ENCODE measurements at regions not wholly inside any gene's neighbourhood (a gene's known extent, or its start where the extent isn't known, plus 50 kb on each side); places are given as distances from the start of the nearest gene placed in this dataset.

DNA sequence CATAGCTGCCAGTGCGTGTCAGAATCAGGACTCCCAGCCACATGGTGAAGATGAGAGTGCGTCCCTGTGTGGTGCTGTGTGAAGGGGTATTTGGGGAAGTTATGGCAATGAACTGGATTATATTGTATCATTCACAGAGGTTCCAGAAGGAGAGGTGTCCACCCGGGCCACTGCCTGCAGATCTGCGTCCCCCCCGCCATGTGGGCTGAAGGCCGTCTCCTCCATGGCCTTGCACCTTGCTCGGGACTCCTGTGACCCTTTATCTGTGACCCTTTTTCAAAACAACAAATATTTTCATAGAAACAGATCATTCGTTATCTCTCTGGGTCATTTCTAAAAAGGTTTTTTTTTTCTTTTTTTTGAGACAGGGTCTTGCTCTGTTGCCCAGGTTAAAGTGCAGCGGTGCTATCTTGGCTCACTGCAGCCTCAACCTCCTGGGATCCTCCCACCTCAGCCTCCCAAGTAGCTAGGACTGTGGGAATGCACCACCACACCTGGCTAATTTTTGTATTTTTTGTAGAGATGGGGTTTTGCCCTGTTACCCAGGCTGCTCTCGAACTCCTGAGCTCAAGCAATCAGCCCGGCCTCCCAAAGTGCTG is 120.2 kb upstream of the ERRFI1 start:
- DNase-seq (ENCODE audit: low spot score) (no peak), FAIRE-seq (no peak)

DNA sequence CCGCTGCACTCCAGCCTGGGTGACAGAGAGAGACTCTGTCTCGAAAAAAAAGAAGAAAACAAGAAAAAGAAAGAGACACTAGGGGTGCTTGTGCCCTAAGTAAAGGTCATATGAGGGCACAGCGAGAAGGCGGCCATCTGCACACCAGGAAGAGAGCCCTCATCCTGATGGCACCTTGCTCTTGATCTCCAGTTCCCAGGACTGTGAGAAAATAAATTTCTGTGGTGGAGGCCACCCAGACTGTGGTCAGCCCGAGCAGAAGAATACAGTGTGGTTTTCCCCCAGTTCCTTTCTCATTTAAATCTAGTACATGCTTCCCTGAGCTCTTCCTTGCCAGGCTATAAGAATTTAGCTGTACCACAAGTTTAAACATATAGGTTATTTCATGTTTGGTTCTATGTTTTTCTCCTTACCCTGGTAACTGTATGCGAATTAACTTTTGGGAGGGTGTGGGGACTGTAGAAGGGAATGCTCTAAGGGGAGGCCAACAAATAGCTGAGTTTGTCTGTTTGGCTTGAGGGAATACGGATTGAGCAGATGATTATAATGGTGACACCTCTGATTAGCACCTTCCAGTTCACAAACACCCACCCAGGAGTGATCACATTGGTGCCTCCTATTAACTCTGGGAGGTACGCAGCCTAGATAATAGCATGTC is 119.6 kb upstream of the ERRFI1 start:
- FAIRE-seq (peak; percentile 73), DNase-seq (ENCODE audit: low spot score) (peak; percentile 49)

DNA sequence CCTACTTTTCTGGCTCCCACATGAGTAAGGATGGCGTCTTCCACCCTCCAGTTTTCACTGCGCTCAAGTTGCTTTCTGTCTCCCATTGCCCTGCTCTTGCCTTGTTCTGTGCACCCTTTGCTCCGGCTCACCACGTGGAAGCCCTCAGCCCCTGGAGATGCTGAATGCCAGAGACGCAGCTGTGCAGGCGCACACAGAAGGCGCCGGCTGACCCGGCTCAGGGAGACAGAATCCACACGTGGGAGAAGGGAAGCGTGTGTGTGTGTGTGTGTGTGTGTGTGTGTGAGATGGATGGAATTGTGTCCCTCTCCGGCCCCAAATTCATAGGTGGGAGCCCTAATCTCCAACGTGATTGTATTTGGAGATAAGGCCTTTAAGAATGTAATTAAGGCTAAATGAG is 118.2 kb upstream of the ERRFI1 start:
- FAIRE-seq: no peak
- DNase-seq (ENCODE audit: low spot score): no peak

DNA sequence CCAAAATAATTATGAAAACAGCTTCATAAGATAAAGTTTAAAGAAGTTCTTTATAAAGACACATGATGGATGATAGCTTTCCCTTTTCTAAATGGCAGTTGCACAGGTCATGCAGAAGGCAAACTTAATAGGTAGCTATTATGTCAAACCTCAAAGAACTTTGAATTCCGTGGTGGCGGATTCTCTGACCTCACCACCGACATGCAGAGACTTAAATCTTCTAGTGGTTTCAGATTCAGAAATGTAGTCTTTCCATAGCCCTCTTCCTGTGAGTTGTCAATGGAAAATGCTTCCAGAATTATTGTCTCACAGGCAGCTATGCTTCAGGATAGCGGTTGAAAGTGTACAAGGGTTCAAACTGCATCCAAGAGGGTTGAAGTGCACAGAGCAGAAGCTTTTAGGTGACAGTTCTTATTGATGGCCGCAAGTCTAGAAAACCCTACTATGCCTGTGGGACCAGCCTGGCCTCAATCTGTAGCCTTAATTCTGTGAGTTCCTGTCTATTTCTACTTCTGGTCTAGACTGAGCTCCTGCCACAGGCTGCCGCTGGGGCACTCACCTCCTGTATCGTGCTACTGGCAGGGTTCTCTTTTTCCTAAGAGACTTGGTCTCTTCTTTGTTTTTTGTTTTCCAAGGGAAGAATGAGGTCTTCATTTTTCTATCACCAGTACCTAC is 117.0 kb upstream of the ERRFI1 start:
- DNase-seq (ENCODE audit: low spot score) (peak; percentile 78), FAIRE-seq (peak; percentile 89)

DNA sequence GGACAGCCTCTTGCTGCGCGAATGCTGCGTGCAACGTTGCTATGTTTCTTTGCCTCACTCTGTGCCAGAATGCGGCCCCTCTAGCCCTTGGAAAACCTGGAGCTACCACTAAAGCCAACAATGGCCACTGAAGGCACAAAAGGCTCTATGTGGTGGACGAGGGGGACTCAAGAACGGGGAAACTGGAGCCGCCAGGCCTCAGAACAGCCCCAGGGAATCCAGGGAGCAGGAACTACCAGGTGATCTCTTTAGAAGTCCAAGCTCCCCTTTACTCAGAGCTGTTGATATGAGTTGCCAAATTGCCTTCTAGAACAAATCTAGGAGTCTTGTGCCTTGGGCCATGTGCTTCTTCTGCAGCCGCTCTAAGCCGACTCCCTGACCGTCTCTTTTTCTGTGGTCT is 113.8 kb upstream of the ERRFI1 start:
- DNase-seq (ENCODE audit: low spot score) (no peak), FAIRE-seq (no peak)

DNA sequence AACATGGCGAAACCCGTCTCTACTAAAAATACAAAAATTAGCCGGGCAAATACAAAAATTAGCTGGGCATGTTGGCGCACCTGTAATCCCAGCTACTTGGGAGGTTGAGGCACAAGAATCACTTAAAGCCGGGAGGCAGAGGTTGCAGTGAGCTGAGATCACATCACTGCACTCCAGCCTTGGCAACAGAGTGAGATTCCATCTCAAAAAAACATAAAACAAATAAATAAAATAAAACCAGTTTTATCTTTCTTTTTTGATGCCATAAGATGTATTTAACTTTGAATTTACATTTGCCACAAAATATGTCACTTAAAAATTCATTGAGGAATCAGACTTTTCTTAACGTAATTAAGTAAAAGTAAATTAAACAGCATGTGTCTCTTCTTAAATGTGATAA is 113.3 kb upstream of the ERRFI1 start:
- no peak for DNase-seq (ENCODE audit: low spot score)
- FAIRE-seq: no peak

DNA sequence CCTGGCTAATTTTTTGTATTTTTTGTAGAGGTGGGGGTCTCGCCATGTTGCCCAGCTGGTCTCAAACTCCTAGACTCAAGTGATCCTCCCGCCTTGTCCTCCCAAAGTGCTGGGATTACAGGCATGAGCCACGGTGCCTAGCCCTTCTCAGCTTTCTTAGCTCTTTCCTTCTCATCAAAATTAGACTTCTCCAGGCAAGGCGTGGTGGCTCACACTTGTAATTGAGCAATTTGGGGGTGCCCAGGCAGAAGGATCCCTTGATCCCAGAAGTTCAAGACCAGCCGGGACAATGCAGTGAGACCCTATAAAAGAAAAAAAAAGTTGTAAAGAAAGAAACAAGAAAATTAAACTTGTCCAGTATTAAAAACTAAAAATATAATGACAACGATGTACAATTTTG is 112.6 kb upstream of the ERRFI1 start:
- FAIRE-seq: no peak
- DNase-seq (ENCODE audit: low spot score): no peak

DNA sequence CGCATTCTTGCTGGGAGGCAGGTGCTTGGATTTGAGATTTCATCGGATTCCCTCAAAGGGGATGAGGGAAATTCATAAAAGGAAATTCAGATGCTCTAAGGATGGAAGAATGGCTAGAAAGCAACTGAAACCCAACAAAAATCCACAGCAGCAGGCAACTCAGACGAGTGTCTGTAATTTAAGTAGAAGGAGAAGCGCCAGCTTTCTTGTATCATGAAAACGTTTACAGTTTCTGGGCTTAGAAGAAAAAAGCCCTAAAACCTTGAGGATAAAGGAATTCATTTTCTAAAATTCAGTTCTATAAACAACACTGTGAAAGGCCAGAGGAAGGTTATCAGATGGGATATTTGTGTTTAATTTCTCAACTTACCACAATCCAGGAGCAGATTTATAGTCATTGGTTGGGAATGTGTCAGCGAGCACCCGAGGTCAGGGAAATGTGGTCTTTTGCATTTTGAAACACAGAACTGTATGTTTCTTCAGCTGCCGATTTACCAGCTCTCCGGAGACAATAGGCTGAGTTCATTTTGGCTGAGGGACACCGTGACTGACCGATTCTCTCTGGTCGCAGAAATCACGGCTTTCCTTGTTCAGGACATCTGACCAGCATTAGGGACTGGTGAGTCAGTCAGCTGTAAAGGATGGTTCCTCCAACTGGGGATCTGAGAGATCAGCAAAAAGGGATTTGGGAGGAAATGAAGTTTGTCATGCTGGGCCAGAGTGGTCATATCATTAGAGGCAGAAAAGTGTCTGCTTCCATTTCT is 111.6 kb upstream of the ERRFI1 start:
- FAIRE-seq: peak; percentile 94
- peak; percentile 90 for DNase-seq (ENCODE audit: low spot score)

DNA sequence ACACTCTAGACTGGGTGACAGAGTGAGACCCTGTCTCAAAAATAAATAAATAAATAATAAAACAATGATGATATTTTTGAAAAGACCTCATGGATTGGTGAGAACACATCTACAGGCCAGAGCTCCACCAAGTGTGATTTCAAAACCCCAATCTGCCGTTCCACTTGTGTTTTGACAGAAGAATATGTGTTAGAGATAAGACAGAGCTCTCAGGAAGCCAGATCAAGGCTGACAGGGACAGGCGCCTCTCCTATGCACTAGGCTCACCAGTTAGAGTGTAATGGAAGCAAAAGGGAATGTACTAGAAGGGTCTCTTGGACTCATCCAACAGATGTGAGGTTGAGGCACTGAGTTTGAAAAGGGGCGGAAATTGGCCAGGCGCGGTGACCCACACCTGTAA is 110.7 kb upstream of the ERRFI1 start:
- no peak for FAIRE-seq
- DNase-seq (ENCODE audit: low spot score): no peak

DNA sequence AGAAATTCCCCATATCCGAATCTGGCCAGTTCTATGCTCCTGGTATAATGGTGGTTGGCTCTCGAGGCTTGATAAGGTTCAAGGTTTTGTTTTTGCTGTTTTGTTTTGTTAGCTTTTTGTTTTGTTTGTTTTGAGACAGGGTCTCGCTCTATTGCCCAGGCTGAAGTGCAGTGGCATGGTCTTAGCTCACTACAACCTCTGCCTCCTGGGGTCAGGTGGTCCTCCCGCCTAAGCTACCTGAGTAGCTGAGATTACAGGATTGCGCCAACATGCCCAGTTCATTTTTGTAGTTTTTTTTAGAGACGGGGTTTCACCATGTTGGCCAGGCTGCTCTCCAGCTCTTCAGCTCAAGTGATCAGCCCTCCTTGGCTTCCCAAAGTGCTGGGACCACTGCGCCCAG is 109.1 kb upstream of the ERRFI1 start:
- FAIRE-seq (no peak), DNase-seq (ENCODE audit: low spot score) (no peak)

DNA sequence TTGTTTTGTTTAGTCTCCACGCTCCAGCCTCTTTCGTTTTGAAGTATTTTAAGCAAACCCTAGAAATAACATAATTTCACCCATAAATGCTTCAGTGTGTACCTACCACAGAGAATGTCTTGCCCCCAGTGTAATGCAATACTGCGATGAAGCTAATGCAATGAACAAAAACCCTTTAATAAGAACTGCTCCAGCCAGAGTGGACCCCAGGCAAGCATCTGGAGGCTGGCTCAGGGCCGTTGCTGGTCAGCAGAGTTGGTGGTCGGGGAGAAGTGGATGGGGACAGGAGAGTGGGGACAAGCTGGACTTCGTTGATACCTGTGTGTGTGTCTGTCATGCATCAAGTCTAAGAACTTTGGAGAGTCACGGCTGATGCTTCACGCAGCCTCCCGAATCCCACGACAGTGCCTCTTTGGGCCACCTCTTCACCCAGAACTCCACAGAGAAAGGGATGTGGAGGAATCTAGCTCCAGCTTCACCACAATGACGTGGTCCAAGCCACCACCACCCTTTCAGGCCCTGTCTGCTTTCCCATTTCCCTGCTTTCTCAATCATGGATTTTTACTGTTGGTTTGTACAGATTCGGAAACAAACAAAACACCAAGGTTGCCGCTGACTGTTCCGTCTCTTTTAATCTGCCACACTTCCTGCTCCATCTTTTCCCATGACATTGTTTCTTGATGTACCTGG is 108.6 kb upstream of the ERRFI1 start:
- no peak for DNase-seq (ENCODE audit: low spot score)
- no peak for FAIRE-seq

DNA sequence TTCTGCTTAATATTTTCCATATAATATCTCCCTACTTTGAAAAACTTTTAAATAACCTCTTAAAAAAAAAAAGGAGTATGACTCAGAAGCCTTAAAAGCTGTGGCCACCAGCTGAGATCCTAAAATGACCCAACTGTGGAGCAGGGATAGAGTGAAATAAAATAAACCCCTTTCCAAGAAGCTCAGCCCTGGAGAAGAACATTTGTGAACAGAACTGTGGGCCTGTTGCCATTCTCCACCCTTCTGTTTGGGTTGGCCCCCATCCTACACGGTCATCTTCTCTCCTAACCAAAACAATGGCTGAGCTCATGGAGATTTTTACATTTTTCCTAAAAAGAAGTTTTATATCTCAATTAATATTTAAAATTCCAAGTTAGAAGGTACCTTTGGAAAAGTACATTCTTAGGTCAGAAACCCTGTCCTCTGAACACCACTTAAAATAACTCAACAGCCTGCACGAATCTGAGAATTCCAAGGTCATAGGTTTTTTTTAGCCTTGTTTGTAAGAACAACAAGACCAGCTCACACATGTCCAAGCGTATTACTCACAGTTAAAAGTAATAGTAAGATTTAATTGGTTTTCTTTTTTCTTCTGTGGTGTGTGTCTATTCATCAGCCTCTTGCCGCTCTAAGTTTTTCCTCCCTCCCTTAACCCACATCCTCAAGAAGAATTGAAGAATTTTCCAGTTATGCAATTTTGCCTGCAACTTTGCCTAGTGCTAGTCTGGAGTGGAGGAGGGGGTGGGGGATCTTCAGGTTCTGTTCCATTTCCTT is 107.7 kb upstream of the ERRFI1 start:
- FAIRE-seq: peak; percentile 34
- DNase-seq (ENCODE audit: low spot score): peak; percentile 70

DNA sequence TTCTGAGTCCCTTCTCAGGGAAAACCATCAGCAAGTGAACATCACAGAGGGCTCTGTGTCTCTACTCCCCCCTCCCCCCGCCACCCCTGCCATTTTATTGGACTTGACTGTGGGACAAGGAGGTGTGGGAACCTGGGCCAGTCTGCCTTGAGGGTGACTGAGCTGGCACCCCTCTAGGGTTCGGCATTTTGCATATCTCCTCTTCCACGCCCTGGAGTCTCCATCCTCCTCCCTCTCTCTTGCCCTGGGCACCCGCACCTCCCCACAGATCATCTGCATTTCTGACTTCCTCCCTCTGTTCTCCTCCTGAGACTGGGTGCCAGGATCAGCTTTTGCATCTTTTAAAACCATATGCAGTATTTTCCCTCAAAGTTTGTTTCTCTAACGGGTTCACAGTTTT is 107.1 kb upstream of the ERRFI1 start:
- DNase-seq (ENCODE audit: low spot score): no peak
- no peak for FAIRE-seq

DNA sequence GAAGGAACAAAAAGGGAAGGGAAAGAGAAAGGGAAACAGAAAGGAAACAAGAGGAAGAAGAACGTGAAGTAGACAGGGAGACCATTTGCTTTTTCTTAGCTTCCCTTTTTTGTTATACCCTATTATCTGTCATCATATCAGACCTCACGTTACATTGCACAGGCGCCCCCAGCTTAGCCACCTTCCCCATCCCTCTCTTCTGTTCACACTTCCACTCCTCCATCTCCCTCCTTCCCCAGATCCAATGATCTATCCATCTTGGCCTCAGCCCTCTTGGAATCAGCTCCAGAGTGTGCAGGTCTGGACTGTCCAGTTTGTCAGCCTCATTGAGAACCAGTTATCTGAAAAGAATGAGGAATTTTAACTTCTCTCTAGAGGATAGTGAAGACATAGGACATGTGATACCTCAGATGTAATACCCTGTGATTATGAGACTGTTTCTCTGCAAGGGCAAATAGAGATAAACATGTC is 101.1 kb upstream of the ERRFI1 start:
- no peak for DNase-seq (ENCODE audit: low spot score)
- no peak for FAIRE-seq

DNA sequence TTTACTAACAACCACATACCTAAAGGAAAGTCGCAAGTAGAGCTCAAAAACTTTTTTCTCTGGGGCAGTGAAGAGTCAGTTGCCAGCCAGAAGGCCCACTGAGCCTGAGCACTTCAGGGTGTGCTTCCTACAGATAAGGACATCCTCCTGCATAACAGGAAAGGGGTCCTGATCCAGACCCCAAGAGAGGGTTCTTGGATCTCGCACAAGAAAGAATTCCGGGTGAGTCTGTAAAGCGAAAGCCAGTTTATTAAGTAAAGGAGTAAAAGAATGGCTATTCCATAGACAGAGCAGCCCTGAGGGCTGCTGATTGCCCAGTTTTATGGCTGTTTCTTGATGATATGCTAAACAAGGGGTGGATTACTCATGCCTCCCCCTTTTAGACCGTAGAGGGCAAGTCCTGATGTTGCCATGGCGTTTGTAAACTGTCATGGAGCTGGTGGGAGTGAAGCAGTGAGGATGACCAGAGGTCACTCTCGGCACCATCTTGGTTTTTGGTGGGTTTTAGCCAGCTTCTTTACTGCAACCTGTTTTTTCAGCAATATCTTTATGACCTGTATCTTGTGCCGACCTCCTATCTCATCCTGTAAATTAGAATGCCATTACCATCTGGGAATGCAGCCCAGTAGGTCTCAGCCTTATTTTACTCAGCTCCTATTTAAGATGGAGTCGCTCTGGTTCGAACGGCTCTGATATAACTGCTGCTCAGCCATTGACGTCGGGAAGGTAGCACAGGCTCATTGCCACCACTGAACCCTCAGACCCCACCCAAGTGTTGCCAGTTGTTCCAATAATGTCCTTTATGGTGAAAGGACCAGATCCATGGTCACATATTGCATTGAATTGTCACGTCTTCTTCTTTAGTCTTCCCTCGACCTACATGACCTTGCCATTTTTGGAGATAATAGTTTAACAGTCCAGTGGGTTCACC is 96.6 kb upstream of the ERRFI1 start:
- peak; percentile 51 for DNase-seq (ENCODE audit: low spot score)
- no peak for FAIRE-seq

DNA sequence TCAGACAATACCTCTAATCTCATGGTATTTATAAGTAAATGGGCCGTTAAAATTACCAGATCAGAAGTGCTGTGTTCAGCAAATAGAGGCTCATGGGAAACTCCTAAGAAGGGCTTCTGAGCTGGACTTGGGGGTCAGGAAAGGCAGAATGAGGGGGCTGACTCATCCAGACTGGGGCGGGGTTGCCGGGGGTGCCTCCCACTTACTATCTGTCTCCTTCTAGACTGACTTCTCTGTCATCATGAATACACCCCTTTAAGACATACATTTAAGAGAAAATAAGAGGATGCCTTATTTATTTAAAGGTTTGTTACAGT is 96.0 kb upstream of the ERRFI1 start:
- DNase-seq (ENCODE audit: low spot score) (peak; percentile 71), FAIRE-seq (peak; percentile 65)

DNA sequence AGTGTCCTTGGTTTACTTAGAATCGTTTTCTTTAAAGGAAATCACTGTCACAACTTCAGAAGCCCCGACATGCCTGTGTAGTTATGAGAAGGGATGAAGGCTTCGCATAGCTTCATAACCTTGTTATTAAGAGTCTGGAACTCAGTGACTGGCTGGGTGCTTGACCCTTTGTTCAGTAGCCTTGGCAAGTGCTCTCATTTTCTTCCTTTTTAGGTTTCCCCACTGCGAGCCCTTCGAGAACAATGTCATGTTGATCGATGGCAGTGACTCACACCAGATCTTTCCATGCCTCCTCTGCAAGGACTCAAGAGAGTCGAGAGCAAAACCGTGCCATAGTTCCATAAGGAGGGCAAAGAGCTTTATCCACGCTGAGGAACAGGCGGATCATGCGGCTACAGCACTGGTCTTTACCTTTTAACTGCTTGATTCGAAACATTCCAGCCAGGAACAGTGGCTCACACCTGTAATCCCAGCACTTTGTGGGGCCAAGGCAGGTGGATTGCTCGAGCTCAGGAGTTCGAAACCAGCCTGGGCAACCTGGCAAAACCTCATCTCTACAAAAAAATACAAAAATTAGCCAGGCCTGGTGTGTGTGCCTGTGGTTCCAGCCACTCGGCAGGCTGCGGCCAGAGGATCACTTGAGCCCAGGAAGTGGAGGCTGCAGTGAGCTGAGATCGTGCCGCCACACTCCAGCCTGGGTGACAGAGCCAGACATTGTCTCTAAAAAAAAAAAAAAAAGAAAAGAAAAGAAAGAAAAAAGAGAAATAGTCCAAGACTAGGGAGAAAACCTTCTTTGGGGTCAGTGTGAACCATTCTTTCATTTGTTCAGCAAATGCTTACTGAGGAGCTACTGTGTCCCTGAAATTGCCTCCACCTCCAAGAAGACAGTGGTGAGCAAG is 95.4 kb upstream of the ERRFI1 start:
- FAIRE-seq (peak; percentile 77), DNase-seq (ENCODE audit: low spot score) (peak; percentile 89)

DNA sequence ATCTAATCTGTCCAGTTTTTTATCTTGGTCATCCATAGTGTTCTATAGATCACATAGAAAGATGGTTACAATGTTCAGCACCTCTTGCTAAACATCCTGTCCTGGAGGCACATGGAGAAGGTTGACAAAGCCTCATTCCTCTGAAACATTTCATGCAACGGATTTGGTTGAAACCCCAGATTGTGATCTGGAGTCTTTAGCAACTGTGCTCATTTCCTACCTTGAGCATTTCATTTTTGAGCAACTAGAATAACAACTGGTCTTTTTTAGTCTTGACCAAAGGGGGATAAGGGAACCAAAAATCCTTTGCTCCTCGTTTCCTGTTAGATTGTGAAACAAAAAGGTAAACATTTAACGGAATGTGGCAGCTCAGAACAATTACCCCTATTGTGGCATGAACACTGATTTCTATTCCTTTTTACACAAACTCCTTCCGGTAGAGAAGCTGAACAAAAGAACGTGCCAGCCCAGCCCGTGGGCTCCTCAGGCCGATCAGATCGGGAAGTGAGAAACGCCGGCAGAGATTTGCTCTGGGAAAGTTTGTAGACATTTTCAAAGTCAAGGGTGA is 94.7 kb upstream of the ERRFI1 start:
- FAIRE-seq: no peak

More for the DNA sequence above, 94.7 kb upstream of the ERRFI1 start:
- DNase-seq (ENCODE audit: low spot score): no peak
